Central memory CD8-positive, alpha-beta T cell (primary cell): ENCODE measurements at regions not wholly inside any gene's neighbourhood (a gene's known extent, or its start where the extent isn't known, plus 50 kb on each side); places are given as distances from the start of the nearest gene placed in this dataset.

Source experiments
- ATAC-seq: fragments of 150-1000 bp; cut with Tn5 transposase; replicated peaks from 2 replicates; pipeline ENCODE4 v1.10.0; 2022; ENCODE audit warnings: mild to moderate bottlenecking, moderate FRiP score, moderate number of reproducible peaks; ENCODE audit not compliant: poor library complexity, severe bottlenecking; ENCODE audit errors: extremely low read depth
- DNase-seq, 2 donors: peaks; one replicate each; pipeline ENCODE4 v3.0.0; 2021; ENCODE audit warnings: low spot score in 2 of 2
- H3K27ac Mint-ChIP-seq: one replicate; pipeline ENCODE4 v1.8.0; 2022; ENCODE audit warnings: low read depth, mild to moderate bottlenecking, moderate library complexity, mixed read lengths
- H3K27me3 Mint-ChIP-seq: one replicate; pipeline ENCODE4 v1.8.0; 2022; ENCODE audit warnings: mixed read lengths
- H3K36me3 Mint-ChIP-seq: one replicate; pipeline ENCODE4 v1.8.0; 2022; ENCODE audit warnings: mild to moderate bottlenecking, moderate library complexity, mixed read lengths; ENCODE audit not compliant: insufficient read depth
- H3K4me1 Mint-ChIP-seq: one replicate; pipeline ENCODE4 v1.8.0; 2022; ENCODE audit warnings: mixed read lengths
- H3K4me3 Mint-ChIP-seq: one replicate; pipeline ENCODE4 v1.8.0; 2022; ENCODE audit warnings: mild to moderate bottlenecking, moderate library complexity, mixed read lengths
- H3K9me3 Mint-ChIP-seq: one replicate; pipeline ENCODE4 v1.8.0; 2022; ENCODE audit warnings: mixed read lengths

DNA sequence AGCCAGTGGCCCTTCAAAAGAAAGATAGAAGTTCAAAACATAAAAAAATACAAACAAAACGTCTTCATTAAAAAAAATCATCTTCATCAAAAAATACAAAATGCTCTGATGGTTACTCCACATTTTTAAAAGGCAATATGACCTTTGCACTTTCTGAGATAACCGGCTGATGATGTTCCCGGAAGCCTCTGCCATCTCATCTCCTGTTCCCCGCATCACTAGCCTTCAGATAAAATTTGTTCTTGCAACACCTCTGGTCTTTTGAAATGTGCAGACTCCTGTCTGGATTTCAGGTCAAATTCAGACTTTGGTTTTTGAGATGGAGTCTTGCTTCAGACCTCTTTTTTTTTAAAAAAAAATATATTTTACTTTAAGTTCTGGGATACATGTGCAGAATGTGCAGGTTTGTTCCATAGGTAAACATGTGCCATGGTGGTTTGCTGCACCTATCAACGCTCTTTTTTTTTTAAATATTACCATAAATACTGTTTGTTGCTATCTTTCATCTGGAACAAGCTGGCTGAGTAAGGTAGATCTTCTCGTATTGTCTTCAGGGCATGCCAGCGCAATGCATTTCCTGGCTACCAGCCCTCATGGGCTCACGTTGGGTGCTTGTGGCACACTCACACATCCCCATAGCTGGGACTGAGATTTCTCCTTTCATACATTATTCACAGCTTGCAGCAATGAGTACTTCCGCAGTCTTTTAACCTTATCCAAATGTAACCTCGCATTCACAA is 418.9 kb upstream of the ARGLU1 start:
- ATAC-seq (no peak), DNase-seq (no peak)
- Mint-ChIP-seq H3K27me3 (no peaks in the 10 kb centered on the region), H3K27ac (no peak overlapping the region), H3K9me3 (peaks cover 17% of the 10 kb centered on the region), H3K4me3 (no peak overlapping the region), H3K4me1 (no peaks in the 10 kb centered on the region), H3K36me3 (no peaks in the 10 kb centered on the region)

DNA sequence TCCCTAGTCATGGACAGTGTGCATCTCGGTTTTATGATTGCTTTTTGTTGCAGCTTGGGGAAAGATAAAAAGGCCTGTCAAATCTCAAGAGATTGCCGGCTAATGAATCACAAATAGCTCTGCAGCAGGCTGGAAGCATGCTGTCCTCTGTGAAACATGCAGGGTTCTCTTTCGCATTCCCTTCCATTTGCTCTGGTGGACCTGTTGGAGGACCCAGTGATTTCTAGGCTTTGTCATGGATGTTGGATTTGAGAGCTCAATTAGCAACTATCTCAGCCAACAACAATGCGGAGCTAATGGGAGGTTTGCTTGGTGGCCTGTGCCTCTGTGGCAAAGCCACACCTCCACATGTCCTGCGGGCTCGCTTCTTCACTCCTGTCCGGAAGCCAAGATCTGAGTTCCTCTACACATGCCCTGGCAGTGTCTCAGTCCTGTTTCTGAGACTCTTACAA is 418.1 kb upstream of the ARGLU1 start:
- Mint-ChIP-seq H3K27me3 (no peaks in the 10 kb centered on the region), H3K27ac (no peak overlapping the region), H3K36me3 (no peaks in the 10 kb centered on the region), H3K4me3 (no peak overlapping the region), H3K9me3 (peaks cover 21% of the 10 kb centered on the region), H3K4me1 (no peaks in the 10 kb centered on the region)
- ATAC-seq (no peak), DNase-seq (no peak)

DNA sequence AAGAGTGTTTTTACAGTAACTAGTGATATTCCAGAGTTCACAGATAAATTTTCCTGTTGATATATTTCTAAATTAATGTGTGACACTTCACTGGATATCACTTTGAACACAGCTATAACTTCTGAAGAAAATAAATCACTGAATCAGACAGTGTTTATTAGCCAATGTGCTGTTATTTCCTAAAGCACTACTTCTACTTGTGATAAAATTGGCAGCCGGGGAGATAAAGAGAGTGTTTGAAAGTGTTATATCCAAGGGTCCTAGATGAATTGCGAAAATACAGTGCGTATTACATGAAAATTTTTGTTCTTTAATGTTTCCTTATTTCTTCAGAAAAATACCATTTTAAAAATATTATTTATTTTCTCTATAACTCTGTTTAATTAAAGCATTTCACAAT is 417.5 kb upstream of the ARGLU1 start:
- H3K4me1 Mint-ChIP-seq: no peaks in the 10 kb centered on the region
- no peak overlapping the region for H3K4me3 Mint-ChIP-seq
- peaks cover 21% of the 10 kb centered on the region for H3K9me3 Mint-ChIP-seq

DNA sequence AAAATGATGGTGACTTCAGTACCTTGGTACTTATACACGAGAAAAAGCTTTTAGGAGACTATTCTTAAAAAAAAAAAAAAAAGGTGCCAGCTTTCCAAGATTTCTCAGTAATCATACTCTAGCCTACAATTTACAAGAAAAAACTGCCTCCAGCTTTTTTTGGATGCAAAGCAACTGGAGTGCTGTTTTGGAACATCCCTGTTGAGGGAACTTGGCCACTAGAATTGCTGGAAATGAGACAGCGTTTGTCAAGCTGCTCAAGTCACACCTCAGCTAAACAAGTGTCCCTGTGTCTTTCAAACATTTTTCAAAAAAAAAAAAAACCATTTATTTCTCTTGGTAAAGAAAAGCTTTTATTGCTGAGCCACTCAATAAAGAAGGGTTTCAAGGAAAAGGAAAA is 413.1 kb upstream of the ARGLU1 start:
- no peaks in the 10 kb centered on the region for H3K27me3 Mint-ChIP-seq
- no peak overlapping the region for H3K4me3 Mint-ChIP-seq
- no peak for ATAC-seq
- H3K9me3 Mint-ChIP-seq: peaks cover 14% of the 10 kb centered on the region
- no peak for DNase-seq
- H3K36me3 Mint-ChIP-seq: no peaks in the 10 kb centered on the region
- H3K4me1 Mint-ChIP-seq: no peaks in the 10 kb centered on the region
- no peak overlapping the region for H3K27ac Mint-ChIP-seq

More for the DNA sequence above, 417.5 kb upstream of the ARGLU1 start:
- no peak for ATAC-seq
- no peak for DNase-seq
- H3K36me3 Mint-ChIP-seq: no peaks in the 10 kb centered on the region
- H3K27ac Mint-ChIP-seq: no peak overlapping the region
- H3K27me3 Mint-ChIP-seq: no peaks in the 10 kb centered on the region

DNA sequence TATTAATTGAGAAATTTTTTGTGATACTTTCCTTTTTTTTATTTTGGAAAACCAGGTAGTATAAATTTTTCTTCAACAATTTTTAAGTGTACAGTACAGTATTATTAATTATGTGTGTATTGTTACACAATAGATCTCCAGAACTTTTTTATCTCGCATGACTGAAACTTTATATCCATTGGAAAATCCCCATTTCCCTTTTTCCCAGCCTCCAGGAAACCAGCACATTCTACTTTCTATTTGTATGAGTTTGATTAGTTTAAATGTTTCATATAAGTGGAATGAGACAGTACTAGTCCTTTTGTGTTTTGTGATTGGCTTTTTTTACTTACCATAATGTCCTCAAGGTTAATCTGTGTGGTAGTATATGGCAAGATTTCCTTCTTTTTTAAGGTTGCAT is 399.5 kb upstream of the ARGLU1 start:
- no peaks in the 10 kb centered on the region for H3K27me3 Mint-ChIP-seq
- no peak overlapping the region for H3K4me3 Mint-ChIP-seq
- H3K9me3 Mint-ChIP-seq: peaks cover 24% of the 10 kb centered on the region
- DNase-seq: no peak
- H3K4me1 Mint-ChIP-seq: no peaks in the 10 kb centered on the region
- H3K36me3 Mint-ChIP-seq: no peaks in the 10 kb centered on the region
- no peak overlapping the region for H3K27ac Mint-ChIP-seq
- ATAC-seq: no peak

DNA sequence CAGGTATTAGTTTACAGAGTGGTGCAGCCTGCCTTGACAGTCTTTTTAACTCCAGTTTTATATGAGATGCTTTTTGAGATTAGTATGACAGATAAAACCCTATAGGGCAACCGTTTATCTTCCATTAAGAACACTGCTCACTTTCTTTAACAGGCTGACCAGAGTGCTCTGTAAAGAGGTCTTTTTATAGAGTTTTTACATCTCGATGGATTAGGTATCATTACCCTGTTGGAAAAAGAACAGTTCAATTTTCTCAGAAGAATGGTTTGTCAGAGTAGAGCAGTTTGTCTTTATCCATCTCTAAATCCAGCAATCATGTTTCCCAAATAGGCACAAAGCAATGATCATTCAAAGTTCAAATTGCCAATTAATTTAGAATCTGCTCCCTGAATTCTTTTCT is 395.2 kb upstream of the ARGLU1 start:
- DNase-seq (no peak), ATAC-seq (no peak)
- Mint-ChIP-seq H3K4me3 (no peak overlapping the region), H3K36me3 (no peaks in the 10 kb centered on the region), H3K4me1 (no peaks in the 10 kb centered on the region), H3K27ac (no peak overlapping the region), H3K27me3 (no peaks in the 10 kb centered on the region), H3K9me3 (peaks cover 15% of the 10 kb centered on the region)

DNA sequence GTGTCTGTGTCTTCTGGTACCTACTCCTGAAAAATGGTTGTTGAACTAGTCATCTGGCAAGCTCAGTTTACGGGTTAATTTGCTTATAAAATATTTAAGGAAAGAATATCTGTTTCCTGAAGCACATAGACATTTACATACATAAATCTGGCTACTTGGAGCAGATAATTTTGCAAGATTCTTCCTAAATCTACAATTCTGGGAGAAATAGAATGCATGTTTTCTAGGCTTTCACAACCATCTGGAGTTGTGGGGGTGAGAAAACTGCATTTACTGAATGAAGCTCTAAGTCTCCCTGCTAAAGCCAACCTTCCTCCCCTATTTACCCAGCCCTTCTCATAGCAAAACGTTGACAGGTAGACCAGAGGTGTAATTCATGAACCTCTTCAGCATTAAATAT is 393.7 kb upstream of the ARGLU1 start:
- Mint-ChIP-seq H3K4me3 (no peak overlapping the region), H3K4me1 (no peaks in the 10 kb centered on the region), H3K27ac (no peak overlapping the region), H3K27me3 (no peaks in the 10 kb centered on the region), H3K9me3 (peaks cover 5% of the 10 kb centered on the region), H3K36me3 (no peaks in the 10 kb centered on the region)
- DNase-seq (no peak), ATAC-seq (no peak)

DNA sequence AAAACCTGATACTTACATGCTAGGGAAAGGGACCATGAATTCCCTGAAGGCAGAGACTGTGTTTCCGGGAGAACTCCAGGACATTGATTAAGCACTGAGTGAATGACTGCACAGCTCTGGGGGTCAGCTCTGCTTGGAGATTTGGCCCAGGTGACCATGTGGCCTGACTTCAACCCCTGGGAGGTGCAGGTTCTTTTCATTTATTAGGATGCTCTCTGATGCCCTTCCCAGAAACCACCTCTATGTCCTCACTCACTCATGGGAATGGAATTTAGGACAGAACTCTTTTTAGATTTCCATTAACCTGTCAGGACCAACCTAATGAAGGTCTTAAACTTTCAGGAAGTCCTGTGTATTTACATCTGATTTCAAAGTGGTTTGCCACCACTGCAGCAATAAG is 393.3 kb upstream of the ARGLU1 start:
- H3K36me3 Mint-ChIP-seq: no peaks in the 10 kb centered on the region
- no peak overlapping the region for H3K27ac Mint-ChIP-seq
- H3K4me3 Mint-ChIP-seq: no peak overlapping the region
- DNase-seq: no peak
- H3K4me1 Mint-ChIP-seq: no peaks in the 10 kb centered on the region
- no peak for ATAC-seq
- peaks cover 5% of the 10 kb centered on the region for H3K9me3 Mint-ChIP-seq
- no peaks in the 10 kb centered on the region for H3K27me3 Mint-ChIP-seq

DNA sequence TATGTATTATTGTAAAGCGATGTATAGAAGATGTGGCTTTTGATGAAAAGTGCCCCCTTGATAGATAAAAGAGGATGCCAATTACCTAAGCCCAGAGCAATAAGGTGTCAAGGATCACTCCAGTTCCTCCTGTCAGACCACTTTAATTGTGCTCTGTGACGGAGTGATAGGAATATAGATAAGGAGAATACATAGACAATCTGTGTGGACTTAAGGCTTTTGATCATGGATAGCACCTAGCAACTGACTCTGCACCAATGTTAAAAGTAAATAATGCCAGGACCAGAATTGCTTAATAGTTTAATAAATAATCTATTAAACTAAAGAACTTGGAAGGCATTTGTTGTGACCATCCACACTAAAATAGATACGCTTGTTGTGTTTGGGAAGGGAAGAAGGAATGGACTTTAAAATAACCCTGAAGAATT is 390.7 kb upstream of the ARGLU1 start:
- Mint-ChIP-seq H3K36me3 (no peaks in the 10 kb centered on the region), H3K9me3 (peaks cover 16% of the 10 kb centered on the region), H3K4me3 (no peak overlapping the region), H3K27ac (no peak overlapping the region), H3K4me1 (no peaks in the 10 kb centered on the region), H3K27me3 (no peaks in the 10 kb centered on the region)
- ATAC-seq (no peak), DNase-seq (no peak)

DNA sequence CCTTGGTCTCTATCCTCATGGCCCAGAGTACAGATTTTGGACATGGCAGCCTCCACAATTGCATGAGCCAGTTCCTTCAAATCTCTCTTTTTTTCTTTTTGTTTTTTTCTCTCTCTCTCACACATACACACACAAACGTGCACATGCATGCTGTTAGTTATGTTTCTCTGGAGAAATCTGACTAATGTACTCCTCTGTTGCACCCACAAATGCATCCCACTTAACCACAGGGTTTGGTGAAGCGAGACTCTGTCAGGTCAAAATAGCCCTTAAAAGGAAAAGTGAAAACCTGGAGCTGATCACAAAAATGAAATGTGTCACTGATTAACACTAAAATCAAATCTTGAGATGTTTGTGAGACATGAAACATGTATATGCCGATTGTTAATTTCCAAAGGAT is 374.6 kb upstream of the ARGLU1 start:
- Mint-ChIP-seq H3K27me3 (no peaks in the 10 kb centered on the region), H3K4me1 (no peaks in the 10 kb centered on the region), H3K27ac (no peak overlapping the region)

DNA sequence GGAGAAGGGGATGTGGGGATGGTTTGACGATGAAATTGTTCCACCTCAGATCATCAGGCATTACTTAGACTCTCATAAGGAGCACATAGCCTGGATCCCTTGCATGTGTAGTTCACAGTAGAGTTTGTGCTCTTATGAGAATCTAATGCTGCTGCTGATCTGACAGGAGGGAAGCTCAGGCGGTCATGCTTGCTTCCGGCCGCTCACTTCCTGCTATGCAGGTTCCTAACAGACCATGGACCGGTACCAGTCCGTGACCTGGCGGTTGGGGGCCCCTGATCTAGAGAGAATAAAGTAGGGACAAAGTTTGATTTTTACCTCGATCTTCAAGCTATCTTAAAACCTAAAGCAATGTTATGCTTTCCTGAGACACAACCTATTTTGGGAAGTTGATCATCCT is 373.8 kb upstream of the ARGLU1 start:
- ATAC-seq: no peak

More for the DNA sequence above, 374.6 kb upstream of the ARGLU1 start:
- H3K36me3 Mint-ChIP-seq: peaks cover 3% of the 10 kb centered on the region
- H3K4me3 Mint-ChIP-seq: no peak overlapping the region
- ATAC-seq (no peak), DNase-seq (no peak)
- peaks cover 6% of the 10 kb centered on the region for H3K9me3 Mint-ChIP-seq

DNA sequence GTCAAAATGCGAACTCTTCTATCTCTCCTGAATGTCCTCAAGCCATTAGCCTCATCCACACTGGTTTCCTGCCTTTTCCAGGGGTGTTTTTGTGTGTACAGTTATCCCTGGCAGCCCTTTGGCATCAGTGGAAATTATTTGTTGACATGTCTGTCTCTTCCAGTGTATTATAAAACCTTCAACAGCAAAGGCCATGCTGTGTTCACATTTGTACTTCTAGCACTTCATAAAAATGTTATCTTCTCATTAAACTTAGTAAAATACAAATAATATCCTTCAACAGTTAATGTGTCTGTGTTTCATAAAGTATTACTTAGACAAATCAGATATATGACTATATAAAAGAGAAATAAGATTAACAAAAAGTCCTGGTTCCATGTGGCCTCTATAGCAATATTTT is 359.5 kb upstream of the ARGLU1 start:
- no peak overlapping the region for H3K27ac Mint-ChIP-seq
- no peak overlapping the region for H3K4me3 Mint-ChIP-seq
- no peaks in the 10 kb centered on the region for H3K9me3 Mint-ChIP-seq
- no peaks in the 10 kb centered on the region for H3K36me3 Mint-ChIP-seq
- peaks cover 12% of the 10 kb centered on the region for H3K27me3 Mint-ChIP-seq
- no peak for DNase-seq
- no peak for ATAC-seq
- H3K4me1 Mint-ChIP-seq: no peaks in the 10 kb centered on the region

More for the DNA sequence above, 373.8 kb upstream of the ARGLU1 start:
- Mint-ChIP-seq H3K36me3 (peaks cover 3% of the 10 kb centered on the region), H3K27me3 (no peaks in the 10 kb centered on the region), H3K9me3 (peaks cover 8% of the 10 kb centered on the region), H3K4me1 (no peaks in the 10 kb centered on the region), H3K27ac (no peak overlapping the region), H3K4me3 (no peak overlapping the region)
- no peak for DNase-seq

DNA sequence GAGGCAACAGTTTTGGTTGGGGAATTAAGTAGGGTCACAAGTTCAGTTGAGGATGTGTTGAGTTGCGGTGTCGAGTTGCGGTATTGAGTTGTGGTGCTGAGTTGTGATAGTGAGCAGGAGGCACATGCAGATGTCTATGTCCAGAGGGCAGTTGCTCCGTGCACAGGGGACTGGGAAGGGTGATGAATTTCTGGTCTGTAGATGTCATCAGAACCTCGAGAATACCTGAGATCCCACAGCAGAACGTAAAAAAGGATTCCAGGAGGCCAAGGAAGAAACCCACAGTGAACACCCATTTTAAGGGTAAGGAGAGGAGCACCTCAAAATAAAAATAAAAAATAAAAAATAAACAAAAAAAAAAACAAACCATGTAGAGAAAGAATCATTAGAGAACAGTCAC is 354.4 kb upstream of the ARGLU1 start:
- Mint-ChIP-seq H3K9me3 (no peaks in the 10 kb centered on the region), H3K4me1 (no peaks in the 10 kb centered on the region), H3K27ac (no peak overlapping the region), H3K4me3 (no peak overlapping the region), H3K27me3 (peaks cover 37% of the 10 kb centered on the region), H3K36me3 (no peaks in the 10 kb centered on the region)
- DNase-seq (no peak), ATAC-seq (no peak)
